Mucosa of descending colon (tissue), 3 donors: ENCODE measurements at regions not wholly inside any gene's neighbourhood (a gene's known extent, or its start where the extent isn't known, plus 50 kb on each side); places are given as distances from the start of the nearest gene placed in this dataset.
A peak's percentile ranks its signal among the peaks of the same experiment; 100 is the strongest.
"Not testable (repeated sequence)": the region's sequence is repeated elsewhere in the genome, so short reads cannot be mapped to it uniquely, and the experiment has no call there.

Experiments
- ATAC-seq: fragments of 200-7000 bp; cut with Tn5 transposase; one replicate; pipeline ENCODE4 v1.9.1; 2020; ENCODE audit warnings: mild to moderate bottlenecking, moderate library complexity
- DNase-seq, 3 donors: peaks; one replicate each; pipeline ENCODE4 v3.0.0-alpha.2; 2020
- H3K36me3 ChIP-seq: fragments of 200-600 bp; one replicate; pipeline ENCODE4 v1.8.0; 2021; ENCODE audit warnings: low read depth, mild to moderate bottlenecking
- H3K4me1 ChIP-seq: fragments of 200-600 bp; one replicate; pipeline ENCODE4 v1.8.0; 2021; ENCODE audit warnings: low read depth, mild to moderate bottlenecking
- H3K4me3 ChIP-seq: fragments of 200-600 bp; one replicate; pipeline ENCODE4 v1.8.0; 2021; ENCODE audit warnings: mild to moderate bottlenecking
- H3K9me3 ChIP-seq: fragments of 200-600 bp; one replicate; pipeline ENCODE4 v1.8.0; 2021; ENCODE audit warnings: mild to moderate bottlenecking
- CTCF ChIP-seq: fragments of 200-600 bp; IDR thresholded peaks from one replicate; pipeline ENCODE4 v1.8.0; 2022; ENCODE audit warnings: antibody characterized with exemption, mild to moderate bottlenecking
- intact Hi-C, 2 donors: fragments of 100-400 bp; cut with DNase I in 1 of 2; cut with micrococcal nuclease in 1 of 2; formaldehyde crosslinking; loops; one replicate each; pipeline versions ENCODE4 v1.11.0 to v1.11.1; 2022; cut with DNase I, micrococcal nuclease
- donor health status: DM: no; HTN: no; CAD: no; lungs with moderate emphysema.
- donor health status: DM: no; HTN: no; CAD: no.
- donor health status: DM: no; HTN: yes; CAD: no.

DNA sequence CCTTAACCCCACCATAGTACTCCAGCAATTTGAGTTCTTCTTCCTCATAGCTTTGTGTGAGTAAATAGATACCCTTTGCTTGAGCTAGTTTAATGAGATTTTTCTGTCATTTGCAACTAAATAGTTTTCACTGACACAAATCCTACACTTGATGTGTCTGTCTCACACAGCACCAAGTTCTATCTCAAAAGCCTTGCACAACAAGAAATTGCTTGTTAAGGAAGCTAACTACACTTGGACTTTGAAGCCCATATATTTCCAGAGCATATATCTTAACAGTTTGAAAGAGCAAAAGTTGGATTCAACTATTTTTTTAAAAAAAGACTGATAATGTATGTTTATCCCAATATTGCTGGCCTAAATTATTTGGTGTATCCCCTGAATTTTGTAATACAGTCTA, 459.2 kb downstream of the ACTL7B start:
- Histone ChIP-seq H3K36me3 (no peaks in the 10 kb centered on the region), H3K4me3 (no peak overlapping the region), H3K9me3 (peaks cover 4% of the 10 kb centered on the region), H3K4me1 (no peaks in the 10 kb centered on the region)
- DNase-seq (no peak), ATAC-seq (peak; percentile 90)
- intact Hi-C loops: no loop called here
- no peak for TF ChIP-seq CTCF

GRCh38 chr9:108396193-108396592, 459.6 kb downstream of the ACTL7B start:
- peak; percentile 79 for ATAC-seq
- peaks cover 4% of the 10 kb centered on the region for H3K9me3 ChIP-seq
- peak in 1 of 3 donors; percentile 50 for DNase-seq
- TF ChIP-seq CTCF: no peak
- H3K4me3 ChIP-seq: no peak overlapping the region
- intact Hi-C loops: no loop called here
- no peaks in the 10 kb centered on the region for H3K4me1 ChIP-seq
- H3K36me3 ChIP-seq: no peaks in the 10 kb centered on the region

DNA sequence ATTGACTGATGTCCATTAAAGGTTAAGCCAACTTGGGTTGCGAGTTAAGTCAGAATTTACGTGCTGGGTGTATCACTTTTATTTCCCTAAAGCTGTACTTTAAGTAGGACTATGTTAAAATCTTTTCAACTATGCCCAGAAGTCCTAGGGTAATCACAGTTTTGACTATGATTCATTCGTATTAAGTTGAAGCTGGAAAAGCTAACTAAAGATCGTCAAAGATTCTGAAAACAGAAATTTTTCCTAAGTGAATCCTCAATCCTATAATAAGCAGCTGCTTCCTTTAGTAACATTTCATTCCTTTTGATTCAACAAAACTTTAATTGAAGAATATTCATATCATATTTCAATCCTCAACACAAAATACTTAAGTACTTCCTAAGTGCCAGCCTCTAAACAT, 460.4 kb downstream of the ACTL7B start:
- DNase-seq (no peak), ATAC-seq (no peak)
- Histone ChIP-seq H3K9me3 (peaks cover 4% of the 10 kb centered on the region), H3K36me3 (no peaks in the 10 kb centered on the region), H3K4me3 (no peak overlapping the region), H3K4me1 (no peaks in the 10 kb centered on the region)
- intact Hi-C loops: no loop called here
- no peak for TF ChIP-seq CTCF

- DNase-seq (no peak), ATAC-seq (no peak)
- Histone ChIP-seq H3K9me3 (peaks cover 4% of the 10 kb centered on the region), H3K4me3 (no peak overlapping the region), H3K4me1 (no peaks in the 10 kb centered on the region), H3K36me3 (no peaks in the 10 kb centered on the region)
- intact Hi-C loops: no loop called here
- no peak for TF ChIP-seq CTCF
Measured at GRCh38 chr9:108394726-108395125, 461.1 kb downstream of the ACTL7B start.

GRCh38 chr9:108393481-108394001, 462.2 kb downstream of the ACTL7B start:
- H3K4me3 ChIP-seq, intact Hi-C loops, H3K4me1 ChIP-seq, ATAC-seq, H3K9me3 ChIP-seq, DNase-seq, H3K36me3 ChIP-seq: not testable (repeated sequence)

GRCh38 chr9:108392877-108393276, 462.9 kb downstream of the ACTL7B start:
- H3K4me1 ChIP-seq: no peaks in the 10 kb centered on the region
- no peak for DNase-seq
- H3K36me3 ChIP-seq: no peaks in the 10 kb centered on the region
- ATAC-seq: no peak
- H3K4me3 ChIP-seq: no peak overlapping the region
- intact Hi-C loops: no loop called here
- peaks cover 4% of the 10 kb centered on the region for H3K9me3 ChIP-seq
- no peak for TF ChIP-seq CTCF
